GM12878 (cell line): ENCODE measurements at regions not wholly inside any gene's neighbourhood (a gene's known extent, or its start where the extent isn't known, plus 50 kb on each side); places are given as distances from the start of the nearest gene placed in this dataset.

Source experiments
- ATAC-seq: fragments of 200-7000 bp; cut with Tn5 transposase; 3 replicates; pipeline ENCODE4 v1.9.1; 2020; ENCODE audit warnings: mild to moderate bottlenecking, moderate library complexity
- BruUV-seq: library from RNA; stranded (reverse); fragments of 400-500 nt; replicated peaks from 2 replicates; lab custom pipeline; 2021; lab: Mats Ljungman, UMichigan
- CTCF ChIA-PET: fragments of 300-600 bp; sonication (Branson Sonifier 250); formaldehyde crosslinking; extraction: SDS; loops from one replicate; lab custom pipeline; 2021; ENCODE audit warnings: inconsistent platforms; lab: Yijun Ruan, JAX
- POLR2A ChIA-PET: fragments of 350-600 bp; formaldehyde crosslinking; extraction: SDS; loops from one replicate; lab custom pipeline; 2021; ENCODE audit warnings: inconsistent platforms; lab: Charles Lee
- RAD21 ChIA-PET: fragments of 300-600 bp; sonication (Branson Sonifier 250); formaldehyde crosslinking; loops from one replicate; lab custom pipeline; 2023; ENCODE audit warnings: antibody characterized with exemption; ENCODE audit not compliant: unreplicated experiment; lab: Charles Lee
- SMC1A ChIA-PET: fragments of 300-600 bp; sonication (Branson Sonifier 250); formaldehyde crosslinking; loops from one replicate; lab custom pipeline; 2023; ENCODE audit not compliant: unreplicated experiment, uncharacterized antibody; lab: Charles Lee
- DNase-seq: peaks from one replicate; pipeline ENCODE4 v3.0.0-alpha.2; 2011; ENCODE audit warnings: low read depth, low spot score
- FAIRE-seq: peaks from 3 replicates; lab custom pipeline; 2011; peaks lifted over from hg19 to GRCh38; lab: Jason Lieb, UNC
- H2AFZ ChIP-seq: 2 replicates; pipeline ENCODE4 v1.6.0; 2011; ENCODE audit warnings: low read depth, low read length, control low read depth; ENCODE audit not compliant: control insufficient read depth
- H3K27ac ChIP-seq: 2 replicates; pipeline ENCODE4 v1.5.1; 2011; ENCODE audit warnings: control low read depth; ENCODE audit not compliant: control insufficient read depth, insufficient read depth
- H3K27me3 ChIP-seq, 2 experiments: replicated peaks in 1 of 2; 2 replicates each; pipeline versions ENCODE4 v1.6.0 to v1.6.1; 2011; ENCODE audit warnings: low read length in 1 of 2; ENCODE audit not compliant: control insufficient read depth in 2 of 2, insufficient read depth in 2 of 2
- H3K36me3 ChIP-seq, 2 experiments: 2 replicates each; pipeline ENCODE4 v1.5.1; 2011; ENCODE audit warnings: low read length in 1 of 2; ENCODE audit not compliant: control insufficient read depth in 2 of 2, insufficient read depth in 2 of 2
- H3K4me1 ChIP-seq: 2 replicates; pipeline ENCODE4 v1.6.1; 2011; ENCODE audit warnings: mild to moderate bottlenecking, low read length, moderate library complexity, mixed read lengths; ENCODE audit not compliant: control insufficient read depth, insufficient read depth
- H3K4me2 ChIP-seq: 2 replicates; pipeline ENCODE4 v1.6.0; 2011; ENCODE audit warnings: control low read depth; ENCODE audit not compliant: control insufficient read depth, insufficient read depth
- H3K4me3 ChIP-seq: fragments of 200-600 bp; sonication (generic); 2 replicates; pipeline ENCODE4 v1.5.1; 2016
- H3K79me2 ChIP-seq: 2 replicates; pipeline ENCODE4 v1.6.0; 2011; ENCODE audit warnings: low read length; ENCODE audit not compliant: control insufficient read depth, insufficient read depth
- H3K9ac ChIP-seq: 2 replicates; pipeline ENCODE4 v1.8.0; 2011; ENCODE audit warnings: low read length, control low read depth, mixed read lengths; ENCODE audit not compliant: control insufficient read depth, insufficient read depth
- H3K9me3 ChIP-seq: replicated peaks from 3 replicates; pipeline ENCODE4 v1.5.1; 2011; ENCODE audit warnings: mild to moderate bottlenecking, low read length; ENCODE audit not compliant: control insufficient read depth, insufficient read depth
- H4K20me1 ChIP-seq: 2 replicates; pipeline ENCODE4 v1.6.0; 2011; ENCODE audit not compliant: control insufficient read depth, insufficient read depth
- IRF3 ChIP-seq: fragments of 450-650 bp; IDR thresholded peaks from 2 replicates; pipeline ENCODE4 v1.6.1; 2014; ENCODE audit warnings: mild to moderate bottlenecking
- JUND ChIP-seq: IDR thresholded peaks from 2 replicates; pipeline ENCODE4 v1.6.1; 2012; ENCODE audit warnings: low read depth, mild to moderate bottlenecking, low read length, improper control_type of control experiment, moderate library complexity
- NFIC ChIP-seq: IDR thresholded peaks from 2 replicates; pipeline ENCODE4 v1.6.1; 2012; ENCODE audit warnings: low read depth, mild to moderate bottlenecking, inconsistent platforms, low read length, moderate library complexity
- NR2F1 ChIP-seq: fragments of 450-650 bp; conservative IDR thresholded peaks from 2 replicates; pipeline ENCODE4 v1.6.1; 2017; ENCODE audit warnings: mild to moderate bottlenecking
- POLR2A ChIP-seq: IDR thresholded peaks from 2 replicates; pipeline ENCODE4 v1.6.1; 2011; ENCODE audit warnings: low read depth, mild to moderate bottlenecking, low read length
- RBBP5 ChIP-seq: fragments of 200-600 bp; sonication (generic); conservative IDR thresholded peaks from 2 replicates; pipeline ENCODE4 v1.6.1; 2016
- RUNX3 ChIP-seq: IDR thresholded peaks from 2 replicates; pipeline ENCODE4 v1.6.1; 2012; ENCODE audit warnings: low read length, inconsistent platforms
- ZNF24 ChIP-seq: fragments of 450-650 bp; IDR thresholded peaks from 2 replicates; pipeline ENCODE4 v1.6.1; 2017; ENCODE audit warnings: antibody characterized with exemption, mild to moderate bottlenecking
- ZNF384 ChIP-seq: IDR thresholded peaks from 2 replicates; pipeline ENCODE4 v1.6.1; 2012; ENCODE audit warnings: low read depth, mild to moderate bottlenecking, low read length, improper control_type of control experiment, borderline replicate concordance
- ZNF622 ChIP-seq: fragments of 450-650 bp; IDR thresholded peaks from 2 replicates; pipeline ENCODE4 v1.6.1; 2017; ENCODE audit warnings: mild to moderate bottlenecking, inconsistent platforms
- WGBS: methylation state at CpG from one replicate; pipeline ENCODE4 v1.1.6; 2016; ENCODE audit warnings: low lambda C conversion rate; ENCODE audit not compliant: insufficient replicate concordance, insufficient coverage; ENCODE audit errors: missing lambda C conversion rate; 5-methylcytosine and 5-hydroxymethylcytosine counted together
- in situ Hi-C: fragments of 300-500 bp; cut with MboI; formaldehyde crosslinking; loops from 9 replicates; pipeline ENCODE4 v1.14.3; 2018; ENCODE audit warnings: mixed read lengths
- intact Hi-C: fragments of 100-400 bp; cut with micrococcal nuclease; formaldehyde crosslinking; loops from one replicate; pipeline ENCODE4 v1.14.2; 2022; ENCODE audit not compliant: unreplicated experiment
- TF ChIP-seq, protein P1 (sequence below): fragments of 450-650 bp; IDR thresholded peaks from 2 replicates; pipeline ENCODE4 v1.6.1; 2016; ENCODE audit warnings: mild to moderate bottlenecking
- TF ChIP-seq, protein P2 (sequence below): IDR thresholded peaks from 2 replicates; pipeline ENCODE4 v1.6.1; 2011; ENCODE audit warnings: borderline replicate concordance, low read depth, mild to moderate bottlenecking, moderate library complexity, low read length; ENCODE audit not compliant: insufficient read depth, poor library complexity, severe bottlenecking

DNA sequence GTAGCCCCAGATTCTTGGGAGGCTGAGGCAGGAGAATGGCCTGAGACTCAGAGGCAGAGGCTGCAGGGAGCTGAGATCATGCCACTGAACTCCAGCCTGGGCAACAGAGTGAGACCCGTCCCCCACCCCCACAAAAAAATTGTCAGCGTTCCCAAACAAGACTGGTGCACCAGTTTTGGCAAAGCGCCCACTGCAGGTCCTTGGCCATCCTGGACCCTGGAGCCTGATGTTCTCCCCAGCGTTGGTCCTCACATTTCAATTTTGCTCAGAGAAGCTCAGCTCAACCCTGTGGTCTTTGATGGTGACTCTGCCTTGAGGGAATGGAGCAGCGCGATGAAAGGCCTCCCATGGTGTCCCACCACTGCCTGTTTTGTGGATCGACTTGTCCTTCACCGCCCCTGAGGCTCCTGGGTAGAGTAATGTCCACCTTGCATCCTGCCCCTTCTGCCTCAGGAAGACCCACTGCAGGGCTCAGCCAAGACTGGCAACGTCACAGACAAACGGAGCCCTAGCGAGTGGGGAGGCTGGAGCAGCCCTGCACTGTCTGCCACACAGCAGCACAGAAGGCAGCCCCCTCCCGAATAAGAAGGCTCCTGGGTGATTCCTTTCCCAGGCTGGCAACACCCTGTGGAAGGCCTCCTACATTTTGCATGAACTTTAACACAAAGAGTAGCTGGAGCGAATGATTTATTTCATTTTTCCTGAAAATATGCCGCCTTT is 410.9 kb downstream of the TCERG1L start:
- intact Hi-C loops (no loop called here), in situ Hi-C loops (no loop called here)
- DNase-seq (no peak), FAIRE-seq (no peak), ATAC-seq (no peak)
- WGBS, result 36% methylated on average over 14 of the region's 14 CpGs
- no TSS peak for BruUV-seq
- no peaks in the 10 kb centered on the region for H3K27me3 ChIP-seq
- H4K20me1 ChIP-seq, result no peaks in the 10 kb centered on the region
- H3K4me3 ChIP-seq, result no peak overlapping the region
- ChIA-PET CTCF (no interaction called here), RAD21 (no interaction called here), POLR2A (no interaction called here), SMC1A (no interaction called here)
- H3K4me2 ChIP-seq, result no peak overlapping the region
- no peak overlapping the region for H2AFZ ChIP-seq
- H3K4me1 ChIP-seq, result no peaks in the 10 kb centered on the region
- H3K9ac ChIP-seq, result no peak overlapping the region
- no peak overlapping the region for H3K27ac ChIP-seq
- H3K9me3 ChIP-seq, result no peaks in the 10 kb centered on the region
- H3K36me3 ChIP-seq, result no peaks in the 10 kb centered on the region
- H3K79me2 ChIP-seq, result no peaks in the 10 kb centered on the region
- TF ChIP-seq RBBP5, result no peak
- TF ChIP-seq JUND, result no peak
- no peak for TF ChIP-seq ZNF24

GRCh38 chr10:130901311-130902165 is 410.0 kb downstream of the TCERG1L start:
- WGBS, result 33% methylated on average over 15 of the region's 15 CpGs
- intact Hi-C loops, result no loop called here
- BruUV-seq, result no TSS peak
- no peak for FAIRE-seq
- DNase-seq, result no peak
- Histone ChIP-seq H3K4me1 (no peaks in the 10 kb centered on the region), H3K36me3 (no peaks in the 10 kb centered on the region), H3K9ac (no peak overlapping the region), H3K79me2 (no peaks in the 10 kb centered on the region), H3K9me3 (no peaks in the 10 kb centered on the region), H3K4me3 (no peak overlapping the region), H3K27ac (no peak overlapping the region), H4K20me1 (no peaks in the 10 kb centered on the region), H2AFZ (no peak overlapping the region), H3K27me3 (no peaks in the 10 kb centered on the region), H3K4me2 (no peak overlapping the region)
- POLR2A ChIA-PET, result no interaction called here
- SMC1A ChIA-PET, result no interaction called here
- CTCF ChIA-PET, result no interaction called here
- RAD21 ChIA-PET, result no interaction called here
- no peak for ATAC-seq
- in situ Hi-C loops, result no loop called here
- TF ChIP-seq RUNX3, result no peak
- TF ChIP-seq ZNF384, result no peak
- TF ChIP-seq RBBP5, result no peak
- no peak for TF ChIP-seq POLR2A
- TF ChIP-seq NR2F1, result no peak
- TF ChIP-seq NFIC, result no peak
- TF ChIP-seq ZNF622, result no peak
- TF ChIP-seq, protein P1, sequence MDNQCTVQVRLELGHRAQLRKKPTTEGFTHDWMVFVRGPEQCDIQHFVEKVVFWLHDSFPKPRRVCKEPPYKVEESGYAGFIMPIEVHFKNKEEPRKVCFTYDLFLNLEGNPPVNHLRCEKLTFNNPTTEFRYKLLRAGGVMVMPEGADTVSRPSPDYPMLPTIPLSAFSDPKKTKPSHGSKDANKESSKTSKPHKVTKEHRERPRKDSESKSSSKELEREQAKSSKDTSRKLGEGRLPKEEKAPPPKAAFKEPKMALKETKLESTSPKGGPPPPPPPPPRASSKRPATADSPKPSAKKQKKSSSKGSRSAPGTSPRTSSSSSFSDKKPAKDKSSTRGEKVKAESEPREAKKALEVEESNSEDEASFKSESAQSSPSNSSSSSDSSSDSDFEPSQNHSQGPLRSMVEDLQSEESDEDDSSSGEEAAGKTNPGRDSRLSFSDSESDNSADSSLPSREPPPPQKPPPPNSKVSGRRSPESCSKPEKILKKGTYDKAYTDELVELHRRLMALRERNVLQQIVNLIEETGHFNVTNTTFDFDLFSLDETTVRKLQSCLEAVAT, result no peak
- no peak for TF ChIP-seq IRF3
- TF ChIP-seq, protein P2, sequence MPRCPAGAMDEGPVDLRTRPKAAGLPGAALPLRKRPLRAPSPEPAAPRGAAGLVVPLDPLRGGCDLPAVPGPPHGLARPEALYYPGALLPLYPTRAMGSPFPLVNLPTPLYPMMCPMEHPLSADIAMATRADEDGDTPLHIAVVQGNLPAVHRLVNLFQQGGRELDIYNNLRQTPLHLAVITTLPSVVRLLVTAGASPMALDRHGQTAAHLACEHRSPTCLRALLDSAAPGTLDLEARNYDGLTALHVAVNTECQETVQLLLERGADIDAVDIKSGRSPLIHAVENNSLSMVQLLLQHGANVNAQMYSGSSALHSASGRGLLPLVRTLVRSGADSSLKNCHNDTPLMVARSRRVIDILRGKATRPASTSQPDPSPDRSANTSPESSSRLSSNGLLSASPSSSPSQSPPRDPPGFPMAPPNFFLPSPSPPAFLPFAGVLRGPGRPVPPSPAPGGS, result no peak
